ENCODE measurements at regions not wholly inside any gene's neighbourhood (a gene's known extent, or its start where the extent isn't known, plus 50 kb on each side); places are given as distances from the start of the nearest gene placed in this dataset.
A peak's percentile ranks its signal among the peaks of the same experiment; 100 is the strongest.

DNA sequence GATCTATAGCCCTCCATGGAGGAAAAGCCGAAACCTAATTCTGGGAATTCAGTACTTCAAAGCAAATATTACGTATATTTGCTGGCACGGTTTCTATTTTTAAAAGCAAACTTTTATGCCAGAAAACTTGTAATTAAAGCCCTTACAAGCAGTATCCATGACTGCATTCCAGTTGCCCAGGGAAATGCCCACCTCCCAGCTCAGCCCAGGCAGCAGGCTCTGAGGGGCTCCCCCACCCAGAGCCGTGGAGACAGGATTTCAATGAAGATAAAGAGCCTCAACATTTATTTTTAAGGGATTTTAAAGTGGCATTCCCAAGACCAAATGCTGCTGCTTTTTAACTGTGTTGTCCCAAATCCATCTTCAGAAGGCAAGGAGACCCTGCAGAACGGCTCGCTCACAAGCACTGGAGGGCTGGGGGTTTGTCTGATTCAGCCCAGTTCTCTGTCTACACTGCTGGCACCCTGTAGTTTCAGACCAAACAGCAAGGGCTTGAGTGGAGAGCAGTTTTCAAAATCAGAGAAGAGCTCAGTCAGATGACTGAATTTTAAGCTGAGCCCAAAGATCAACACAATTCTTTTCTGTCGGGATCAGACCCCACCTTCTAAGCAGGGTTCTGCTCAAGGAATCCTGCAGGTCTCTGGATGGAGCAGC lies 105.1 kb downstream of the KCNF1 start:
- DNase-seq (ENCODE audit: low read depth) = no peak

DNA sequence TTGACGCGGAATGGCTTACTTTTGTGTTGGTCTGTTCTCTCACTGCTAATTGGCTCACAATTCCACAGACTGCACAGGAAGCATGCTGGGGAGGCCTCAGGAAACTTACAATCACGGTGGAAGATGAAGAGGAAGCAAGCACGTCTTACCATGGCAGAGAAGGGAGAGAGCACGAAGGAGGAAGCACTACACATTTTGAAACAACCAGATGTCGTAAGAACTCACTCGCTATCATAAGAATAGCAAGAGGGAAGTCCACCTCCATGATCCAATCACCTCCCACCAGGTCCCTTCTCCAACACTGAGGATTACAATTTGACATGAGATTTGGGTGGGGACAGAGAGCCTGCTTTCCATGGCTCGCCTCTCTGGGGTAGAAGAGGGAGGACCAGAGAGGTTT lies 106.2 kb downstream of the KCNF1 start:
- no peak for DNase-seq (ENCODE audit: low read depth)

DNA sequence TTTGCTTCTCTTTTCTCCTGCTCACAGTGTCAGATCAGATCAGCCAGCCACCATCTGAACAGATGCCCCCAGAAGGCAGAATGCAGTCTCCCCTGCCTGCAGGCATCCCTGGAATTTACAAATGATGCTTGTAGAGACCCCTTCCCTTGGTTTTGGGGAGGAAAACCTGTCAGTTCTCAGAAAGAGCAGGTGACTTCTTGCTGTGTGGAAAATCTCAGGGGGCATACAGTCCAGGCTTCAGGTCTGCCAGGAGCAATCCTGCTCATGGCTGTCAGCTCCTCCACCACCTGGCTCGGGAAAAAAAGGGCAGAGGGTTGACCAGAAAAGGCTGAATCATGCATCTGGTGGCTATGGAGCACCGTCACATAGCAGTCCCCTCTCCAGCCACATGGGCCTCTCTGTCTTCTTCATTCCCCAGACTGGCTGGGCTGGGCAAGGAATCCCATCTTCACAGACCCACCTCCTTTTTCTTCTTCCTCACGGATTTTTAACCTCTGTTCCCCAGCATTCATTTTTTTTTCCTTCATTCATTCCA lies 107.0 kb downstream of the KCNF1 start:
- no peak for DNase-seq (ENCODE audit: low read depth)

DNA sequence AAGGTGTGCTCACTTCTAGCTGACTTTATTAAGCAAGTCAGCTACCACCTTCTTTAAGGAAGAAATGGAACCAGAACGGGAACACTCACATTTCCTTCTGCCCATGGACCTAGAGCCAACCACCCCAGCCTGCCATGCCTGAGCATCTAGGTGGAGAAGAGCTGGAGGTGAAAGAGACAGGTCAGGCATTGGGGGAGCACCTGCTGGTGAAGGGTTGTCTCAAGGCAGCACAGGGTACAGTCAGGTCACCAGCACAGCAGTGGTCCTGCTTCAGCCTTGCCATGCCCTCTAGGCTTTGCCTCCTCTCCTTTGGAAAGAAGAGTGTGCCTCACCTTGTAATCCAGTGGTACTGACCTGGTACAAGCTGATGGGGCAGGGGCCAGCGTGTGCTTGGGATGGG lies 107.9 kb downstream of the KCNF1 start:
- no peak for DNase-seq (ENCODE audit: low read depth)

DNA sequence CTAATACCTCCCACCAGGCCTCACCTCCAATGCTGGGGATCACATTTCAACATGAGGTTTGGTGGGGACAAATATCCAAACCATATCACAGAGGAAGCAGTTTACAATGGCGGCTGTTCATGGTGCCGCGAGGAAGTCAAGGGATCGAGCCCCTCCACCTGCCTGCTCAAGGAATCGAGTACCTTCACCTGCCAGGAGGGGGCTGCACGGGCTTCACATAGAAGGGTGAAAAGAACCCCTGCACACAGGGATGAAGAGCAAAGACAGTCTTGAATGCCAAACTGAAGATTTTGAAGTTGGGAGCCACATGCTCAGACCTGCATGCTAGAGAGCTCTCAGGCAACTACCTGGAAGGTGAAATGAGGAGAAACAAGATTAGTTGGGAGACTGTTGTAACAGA lies 110.3 kb downstream of the KCNF1 start:
- DNase-seq (ENCODE audit: low read depth) = no peak

DNA sequence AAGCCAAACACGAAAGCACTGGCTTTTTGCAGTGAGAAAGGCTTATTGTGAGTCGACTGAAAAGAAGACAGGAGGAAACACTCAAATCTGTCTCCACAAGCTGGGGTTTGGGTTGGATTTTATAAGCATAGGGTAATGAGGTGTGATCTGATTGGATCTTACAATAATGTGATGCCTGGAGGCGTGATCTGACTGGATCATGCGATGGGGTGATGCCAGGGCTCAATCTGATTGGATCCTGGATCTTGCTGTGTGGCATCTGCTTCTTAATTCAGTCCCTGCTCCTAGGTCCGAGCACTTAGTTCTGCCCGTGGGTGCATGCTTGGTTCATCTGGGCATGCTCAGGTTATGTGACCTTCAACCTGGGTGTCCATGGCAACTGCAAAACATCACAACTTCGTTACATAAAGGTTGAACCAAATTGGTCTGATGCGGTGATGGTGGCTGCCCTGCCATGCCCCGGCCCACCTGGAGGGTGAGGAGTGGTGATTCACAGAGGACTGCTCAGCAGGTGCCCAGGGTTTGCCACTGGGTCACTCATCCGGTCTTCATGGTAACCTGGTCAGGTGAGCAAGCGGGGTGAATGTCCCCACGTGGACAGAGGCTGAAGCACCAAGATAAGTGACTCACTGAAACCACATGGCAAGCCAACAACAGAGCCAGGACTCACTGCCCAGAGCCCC lies 111.0 kb downstream of the KCNF1 start:
- DNase-seq (ENCODE audit: low read depth) = peak; percentile 56

DNA sequence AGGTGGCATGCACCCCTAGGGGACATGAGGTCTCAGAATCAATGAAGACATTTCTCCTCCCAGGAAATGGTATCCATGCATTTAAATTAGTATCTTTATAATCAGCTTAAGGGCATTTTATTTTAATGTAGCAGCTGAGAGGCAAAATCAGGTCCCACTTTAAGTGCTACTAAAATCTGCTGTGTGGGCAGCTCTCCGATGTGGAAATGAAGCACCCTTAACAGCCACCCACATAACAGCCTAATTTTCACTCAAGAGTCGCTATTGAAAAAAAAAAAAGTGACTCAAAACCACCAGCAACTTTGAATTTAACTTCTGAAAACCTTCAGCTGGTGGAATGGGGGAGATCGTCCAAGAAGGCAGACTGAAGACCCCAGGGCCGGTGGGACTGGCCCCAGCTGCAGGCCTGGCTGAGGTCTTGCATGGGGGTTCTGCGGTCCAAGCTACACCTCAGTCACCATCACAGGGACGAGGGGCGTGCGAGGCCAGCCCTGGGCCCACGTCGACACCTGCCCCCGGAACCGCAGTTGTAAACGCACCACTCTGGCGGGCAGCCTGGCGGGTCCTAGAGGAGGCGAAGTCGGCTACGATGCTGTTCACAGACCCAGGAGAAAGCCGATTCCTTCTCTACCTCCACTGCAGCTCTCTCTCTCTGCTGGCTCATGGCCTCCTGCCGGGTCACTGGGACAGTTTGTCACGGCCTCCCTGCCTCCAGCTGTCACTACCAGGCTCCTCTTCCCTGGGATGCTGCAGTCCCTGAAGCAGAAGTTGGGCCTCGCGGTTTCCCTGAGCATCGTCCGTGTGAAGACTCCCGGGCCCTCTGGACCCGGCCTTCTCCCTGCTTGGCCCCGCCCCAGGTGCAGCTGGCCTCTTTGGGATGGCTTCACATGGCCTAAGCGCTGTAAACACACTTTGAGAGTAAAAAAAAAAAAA lies 111.9 kb downstream of the KCNF1 start:
- DNase-seq (ENCODE audit: low read depth) = no peak

DNA sequence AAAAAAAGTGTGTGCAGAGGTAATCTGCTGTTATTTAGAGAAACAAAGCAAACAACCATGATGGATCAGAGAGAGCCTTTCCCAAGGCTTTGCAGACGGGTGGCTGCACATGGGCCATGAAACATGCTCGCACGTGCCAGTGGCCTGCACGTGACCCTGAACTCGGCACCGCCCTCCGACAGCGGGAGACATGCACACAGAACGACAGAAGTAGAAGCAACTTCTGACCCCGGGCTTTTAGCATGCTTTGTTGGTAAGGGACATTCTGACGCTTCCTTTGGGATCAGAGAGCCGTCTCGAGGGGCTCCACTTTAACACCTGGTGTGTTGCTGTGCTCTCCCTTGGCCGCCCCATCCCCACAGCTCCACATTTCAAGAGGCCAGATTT lies 112.5 kb downstream of the KCNF1 start:
- no peak for DNase-seq (ENCODE audit: low read depth)

DNA sequence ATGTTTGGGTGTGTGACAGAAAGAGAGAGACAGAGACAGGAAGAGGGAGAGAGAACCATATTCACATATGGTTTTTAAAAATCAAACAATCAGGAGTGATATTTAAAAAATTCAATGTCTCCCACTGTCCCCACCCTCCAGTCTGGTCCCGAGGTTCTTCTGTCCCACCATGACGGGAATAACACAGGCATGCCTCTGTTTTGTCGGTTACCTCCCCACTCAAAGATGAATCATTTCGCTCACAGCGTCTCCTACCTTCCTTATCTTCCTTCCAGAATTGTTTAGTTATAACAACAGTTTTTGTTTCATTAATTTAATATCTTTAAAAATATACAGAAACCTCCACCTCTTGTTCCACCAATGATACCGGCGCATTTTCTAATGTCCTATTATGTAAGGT lies 113.0 kb downstream of the KCNF1 start:
- no peak for DNase-seq (ENCODE audit: low read depth)

DNA sequence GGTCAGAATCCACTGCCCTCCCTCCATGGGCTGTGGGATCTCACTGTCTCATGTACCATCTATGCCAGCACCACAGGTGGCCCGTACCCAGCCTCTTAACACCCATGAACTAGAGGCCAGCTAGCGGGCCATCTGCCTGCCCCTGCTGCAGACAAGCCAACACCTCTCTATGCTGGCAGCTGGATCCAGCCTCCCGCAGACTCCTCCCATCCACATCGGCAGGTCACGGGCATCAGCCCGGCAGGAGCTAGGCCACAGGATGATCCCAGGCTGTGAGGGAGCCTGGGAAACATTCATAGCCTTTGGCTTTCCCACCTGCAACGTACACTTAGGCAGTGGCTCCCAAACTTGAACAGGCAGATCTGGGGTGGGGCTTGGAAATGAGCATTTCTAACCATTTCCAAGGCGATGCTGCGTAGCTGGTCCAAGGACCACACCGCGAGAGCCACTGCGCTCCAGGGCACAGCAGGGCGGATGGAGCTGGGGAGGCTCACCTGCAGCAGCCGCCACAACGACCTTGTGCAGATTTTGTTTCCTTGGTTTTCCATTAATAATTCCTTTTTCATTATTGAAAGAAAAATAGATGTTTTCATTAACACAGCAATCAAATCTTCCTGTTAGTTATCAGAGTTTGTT lies 114.7 kb downstream of the KCNF1 start:
- DNase-seq (ENCODE audit: low read depth) = no peak

DNA sequence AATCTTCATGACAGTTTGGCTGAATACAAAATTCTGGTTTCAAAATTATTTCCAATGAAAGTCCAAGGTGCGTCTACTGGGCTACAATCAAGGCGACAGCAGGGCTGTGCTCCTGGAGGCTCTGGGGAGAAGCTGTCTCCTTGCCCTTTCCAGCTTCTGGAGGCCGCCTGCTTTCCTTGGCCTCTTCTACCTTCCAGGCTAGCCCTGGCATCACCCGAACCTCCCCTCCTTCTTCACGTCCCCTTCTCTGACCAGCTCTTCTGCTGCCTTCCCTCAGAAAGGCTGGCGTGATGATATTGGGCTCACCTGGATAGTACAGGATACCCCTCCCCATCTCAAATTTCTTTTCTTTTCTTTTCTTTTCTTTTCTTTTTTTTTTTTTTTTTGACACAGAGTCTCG lies 115.5 kb downstream of the KCNF1 start:
- DNase-seq (ENCODE audit: low read depth) = no peak

DNA sequence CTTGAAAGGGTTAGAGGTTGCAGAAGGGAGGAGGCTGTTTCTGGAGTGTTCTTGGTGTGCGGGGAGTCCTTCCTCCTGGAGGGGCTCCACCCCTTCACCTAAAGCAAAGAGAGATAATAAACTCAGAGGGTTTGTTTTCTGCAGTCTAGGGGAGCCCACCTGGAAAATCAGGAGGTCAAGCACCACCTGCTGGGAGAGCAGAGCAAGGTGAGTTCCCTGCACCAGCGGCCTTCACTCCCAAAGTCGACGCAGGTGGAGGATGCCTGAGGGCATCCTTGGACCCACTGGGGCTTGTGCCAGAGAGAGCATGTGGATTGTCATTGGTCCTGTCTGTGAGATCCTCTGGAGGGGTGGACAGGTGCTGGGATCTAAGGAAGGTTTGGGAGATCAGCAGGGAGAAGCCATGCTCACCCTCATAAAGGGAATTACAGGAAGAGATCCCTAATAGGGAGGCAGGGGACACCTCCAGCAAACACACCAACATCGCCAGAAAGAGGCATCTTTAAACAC lies 116.7 kb downstream of the KCNF1 start:
- no peak for DNase-seq (ENCODE audit: low read depth)

DNA sequence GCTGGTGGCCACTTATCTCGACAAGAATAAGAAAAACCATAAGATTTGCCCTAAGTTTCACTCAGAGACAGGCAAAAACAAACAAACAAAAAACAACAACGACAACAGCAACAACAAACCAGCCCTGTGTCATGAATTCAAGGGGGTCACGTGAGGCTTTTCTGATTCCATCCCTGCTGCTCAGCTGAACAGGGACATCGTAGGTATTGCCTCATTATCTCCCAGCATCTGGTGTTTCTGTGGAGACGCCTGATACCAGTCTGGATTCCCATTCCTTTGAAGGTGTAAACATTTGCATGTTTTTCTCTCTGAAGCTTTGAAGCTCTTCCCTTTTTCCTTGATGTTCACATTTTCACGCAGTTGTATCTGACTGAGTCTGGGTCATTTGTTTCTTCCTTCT lies 117.4 kb downstream of the KCNF1 start:
- DNase-seq (ENCODE audit: low read depth) = no peak

DNA sequence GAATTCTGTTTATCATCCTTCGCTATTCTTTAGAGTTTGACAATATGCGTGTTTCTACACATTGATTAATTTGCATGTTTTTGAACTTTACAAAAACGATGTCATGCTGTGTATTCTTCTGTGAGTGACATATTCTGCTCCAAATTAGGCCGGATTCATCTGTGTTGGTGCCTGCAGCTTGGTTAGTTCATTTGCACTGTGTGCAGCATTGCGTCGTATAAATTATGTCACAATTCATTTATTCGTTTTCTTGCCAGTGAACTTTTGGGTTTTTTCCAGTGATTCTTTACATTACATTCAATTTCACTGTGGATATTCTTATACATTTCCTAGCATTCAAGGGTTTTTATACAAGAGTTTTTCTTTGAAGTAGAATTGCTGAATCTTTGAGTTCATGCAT lies 118.3 kb downstream of the KCNF1 start:
- no peak for DNase-seq (ENCODE audit: low read depth)

DNA sequence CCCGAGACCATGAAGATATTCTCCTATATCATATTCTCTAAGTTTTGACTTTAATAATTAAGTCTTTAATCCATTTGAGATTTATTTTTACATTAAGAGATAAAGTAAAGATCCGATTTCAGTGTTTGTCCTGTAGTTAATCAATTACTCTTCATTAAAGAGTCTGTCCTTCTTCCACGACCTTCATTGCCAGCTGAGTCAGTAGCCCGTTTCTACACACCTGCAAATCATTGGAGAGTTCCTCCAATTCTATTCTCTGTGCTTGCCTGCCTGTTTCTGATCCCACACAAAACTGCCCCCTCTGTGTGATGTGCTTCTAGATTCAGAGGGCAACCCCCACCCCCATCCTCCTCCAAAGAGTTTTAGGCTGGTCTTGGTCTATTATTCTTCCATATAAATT lies 119.2 kb downstream of the KCNF1 start:
- DNase-seq (ENCODE audit: low read depth) = no peak

DNA sequence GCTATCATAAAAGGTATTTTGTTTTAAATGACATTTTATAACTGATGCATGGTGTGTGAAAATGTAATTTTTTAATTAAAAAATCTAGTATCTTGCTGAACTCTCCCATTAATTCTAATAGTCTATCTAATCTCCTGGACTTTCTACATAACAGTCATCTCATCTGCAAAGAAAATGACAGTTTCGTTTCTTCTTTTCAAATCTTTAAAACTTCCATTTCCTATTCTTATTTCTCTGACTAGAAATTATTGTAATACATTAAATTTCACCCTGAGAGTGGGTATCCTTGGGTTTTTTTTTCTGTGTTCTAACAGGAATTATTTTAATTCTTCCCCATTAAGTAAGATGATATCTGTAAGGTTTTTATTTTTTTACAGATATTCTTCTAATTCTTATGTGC lies 120.1 kb downstream of the KCNF1 start:
- DNase-seq (ENCODE audit: low read depth) = no peak

DNA sequence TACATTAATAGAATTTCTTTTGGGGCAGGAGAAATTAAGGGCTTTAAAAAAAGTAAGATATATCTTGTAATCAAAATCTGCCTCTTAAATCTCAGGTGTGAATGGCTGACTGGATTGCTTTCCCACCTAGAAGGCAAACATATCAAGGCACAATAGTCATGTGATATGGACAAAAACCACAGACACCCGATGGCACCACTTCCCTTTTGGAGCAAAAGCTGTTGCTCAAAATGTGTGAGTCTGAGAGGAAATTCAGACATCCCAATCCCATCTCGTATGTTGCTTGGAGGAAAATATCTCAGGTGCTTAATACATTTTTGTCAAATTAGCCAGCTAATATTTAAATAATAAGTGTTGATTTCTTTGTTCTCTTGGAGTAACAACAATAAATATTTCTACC lies 120.7 kb downstream of the KCNF1 start:
- DNase-seq (ENCODE audit: low read depth) = no peak

DNA sequence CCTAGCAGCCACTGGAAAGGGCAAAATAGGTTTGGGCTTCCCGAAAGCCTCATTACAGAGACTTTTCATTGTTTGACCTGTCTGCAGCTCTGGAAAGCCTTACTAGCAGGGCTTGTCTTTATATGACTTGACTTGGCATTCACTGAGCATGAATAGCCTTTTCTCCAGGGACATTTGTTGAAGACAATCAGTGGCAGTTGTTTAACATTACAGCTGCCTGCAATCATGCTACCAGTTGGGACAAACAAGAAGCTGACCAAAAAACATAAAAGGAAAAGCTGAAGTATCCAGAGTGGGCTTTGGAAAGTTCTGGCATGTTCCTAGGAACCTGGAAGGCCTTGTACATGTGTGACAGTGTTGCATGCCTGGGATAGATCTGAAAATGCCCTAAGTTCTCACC lies 121.4 kb downstream of the KCNF1 start:
- DNase-seq (ENCODE audit: low read depth) = no peak

DNA sequence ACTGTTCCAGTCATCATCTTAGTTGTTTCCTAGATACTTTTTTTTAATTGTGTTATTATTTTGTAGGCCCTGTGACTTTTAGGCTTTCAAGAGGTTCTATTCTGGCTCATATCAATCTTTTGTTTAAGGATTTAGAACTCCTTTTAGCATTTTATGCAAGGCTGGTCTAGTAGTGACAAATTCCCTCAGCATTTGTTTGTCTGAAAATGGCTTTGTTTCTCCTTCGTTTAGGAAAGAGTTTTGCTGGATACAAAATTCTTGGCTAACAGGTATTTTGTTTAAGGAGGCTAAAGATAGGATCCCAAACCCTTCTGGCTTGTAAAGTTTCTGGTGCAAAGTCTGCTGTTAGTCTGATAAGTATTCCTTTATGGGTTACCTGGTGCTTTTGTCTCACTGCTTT lies 116.6 kb upstream of the SLC66A3 start:
- DNase-seq (ENCODE audit: low read depth) = no peak

DNA sequence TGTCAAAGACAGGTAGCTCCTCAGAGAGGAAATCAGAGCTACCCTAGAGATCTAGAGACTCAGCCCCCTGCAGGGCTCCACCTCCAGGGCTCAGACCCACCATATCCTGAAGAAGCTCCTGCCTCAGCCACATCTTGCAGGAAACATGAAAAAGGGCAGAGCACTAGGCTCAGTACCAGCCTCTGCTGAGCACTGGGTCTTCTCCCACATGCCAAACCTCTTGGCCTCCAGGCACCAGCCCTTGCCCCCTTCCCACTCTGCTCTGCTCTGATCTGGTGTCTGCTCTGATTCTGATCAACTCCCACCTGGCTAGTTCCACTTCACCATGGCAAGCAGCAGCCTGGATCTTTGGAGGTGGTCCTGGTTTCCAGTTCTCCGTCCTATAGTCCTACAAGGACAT lies 114.3 kb upstream of the SLC66A3 start:
- DNase-seq (ENCODE audit: low read depth) = no peak

DNA sequence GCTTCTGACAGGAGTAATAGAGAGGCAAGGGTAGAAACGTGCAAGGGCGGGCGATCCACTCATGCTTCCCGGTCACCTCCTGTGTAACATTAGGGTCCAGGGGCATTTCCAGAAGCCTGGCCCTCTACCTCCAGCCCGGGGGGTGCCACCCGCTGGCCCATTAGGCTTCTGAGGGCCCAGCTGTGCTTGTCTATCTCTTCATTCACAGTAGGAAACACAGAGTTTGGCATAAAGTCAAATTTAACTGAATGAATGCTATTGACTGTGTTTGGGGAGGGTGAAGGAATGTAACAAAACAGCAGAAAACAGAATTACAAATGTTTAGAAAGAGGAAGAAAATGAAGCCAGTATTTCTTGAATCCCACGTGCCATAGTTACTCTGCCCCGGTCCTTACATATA lies 112.4 kb upstream of the SLC66A3 start:
- DNase-seq (ENCODE audit: low read depth) = no peak

DNA sequence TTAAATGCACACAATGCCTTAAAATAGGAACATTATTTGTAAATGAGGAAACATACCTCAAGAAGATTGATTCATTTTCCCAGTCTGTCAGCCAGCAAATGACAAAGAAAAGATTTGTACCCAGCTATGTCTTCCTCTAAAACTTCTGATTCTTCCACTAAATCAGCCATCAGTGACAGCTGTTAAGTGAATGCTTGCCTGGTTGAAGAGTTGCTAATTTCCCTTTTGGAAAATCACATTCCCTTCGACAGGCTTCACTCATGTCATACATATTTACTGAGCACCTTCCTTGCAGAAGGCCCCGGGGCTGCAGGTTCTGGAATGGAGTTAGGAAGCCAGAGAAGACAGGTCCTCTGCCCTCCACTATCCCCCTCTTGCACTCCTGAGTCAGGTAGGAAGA lies 112.0 kb upstream of the SLC66A3 start:
- no peak for DNase-seq (ENCODE audit: low read depth)

Data from HT1080 (cell line).